ENCODE measurements at regions not wholly inside any gene's neighbourhood (a gene's known extent, or its start where the extent isn't known, plus 50 kb on each side); places are given as distances from the start of the nearest gene placed in this dataset.

DNA sequence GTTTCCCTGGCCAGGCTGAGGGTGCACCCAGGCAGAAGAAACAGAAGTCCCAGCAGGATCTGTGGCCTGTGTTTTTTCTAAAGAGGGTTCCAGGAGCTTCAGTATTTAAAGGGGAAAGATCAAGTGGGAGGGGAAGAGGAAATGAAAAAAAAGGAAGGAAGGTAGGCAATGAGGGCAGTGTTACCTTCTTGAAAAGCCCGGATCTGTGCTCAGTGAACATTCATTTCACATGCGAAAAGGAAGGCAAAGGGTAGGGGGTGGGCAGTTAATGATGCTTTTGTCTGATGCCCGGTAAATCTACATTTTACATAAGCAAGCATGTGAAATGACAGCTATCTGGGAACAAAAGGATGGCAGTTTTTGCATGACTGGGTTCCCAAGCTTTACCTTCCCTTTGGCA, 326.2 kb downstream of the UQCRFS1 start:
- Histone ChIP-seq H4K20me1 (ENCODE audit: insufficient read depth, low read length, poor library complexity, severe bottlenecking) (no peaks in the 10 kb centered on the region), H2AFZ (ENCODE audit: low read length) (no peak overlapping the region), H3K36me3 (ENCODE audit: insufficient read depth, low read length) (no peaks in the 10 kb centered on the region), H3F3A (ENCODE audit: low read depth) (no peaks in the 10 kb centered on the region), H3K9me3 (ENCODE audit: insufficient read depth, low read depth, low read length) (peaks cover 5% of the 10 kb centered on the region; the same call in 1 of the 2 replicates), H3K79me2 (ENCODE audit: insufficient read depth, low read length) (no peaks in the 10 kb centered on the region), H3K4me3 (ENCODE audit: low read length, poor library complexity, severe bottlenecking) (no peak overlapping the region), H3K27me3 (ENCODE audit: insufficient read depth, low read length, poor library complexity, severe bottlenecking) (no peaks in the 10 kb centered on the region), H3K9ac (ENCODE audit: low read depth, low read length, poor library complexity, severe bottlenecking) (no peak overlapping the region), H3K4me2 (ENCODE audit: low read depth, low read length, poor library complexity, severe bottlenecking) (no peak overlapping the region), H3K4me1 (ENCODE audit: insufficient read depth, low read length, poor library complexity, severe bottlenecking) (no peaks in the 10 kb centered on the region), H3K9me2 (replicated peaks; ENCODE audit: low read depth, low read length) (no peaks in the 10 kb centered on the region)
- TF ChIP-seq, protein P1, sequence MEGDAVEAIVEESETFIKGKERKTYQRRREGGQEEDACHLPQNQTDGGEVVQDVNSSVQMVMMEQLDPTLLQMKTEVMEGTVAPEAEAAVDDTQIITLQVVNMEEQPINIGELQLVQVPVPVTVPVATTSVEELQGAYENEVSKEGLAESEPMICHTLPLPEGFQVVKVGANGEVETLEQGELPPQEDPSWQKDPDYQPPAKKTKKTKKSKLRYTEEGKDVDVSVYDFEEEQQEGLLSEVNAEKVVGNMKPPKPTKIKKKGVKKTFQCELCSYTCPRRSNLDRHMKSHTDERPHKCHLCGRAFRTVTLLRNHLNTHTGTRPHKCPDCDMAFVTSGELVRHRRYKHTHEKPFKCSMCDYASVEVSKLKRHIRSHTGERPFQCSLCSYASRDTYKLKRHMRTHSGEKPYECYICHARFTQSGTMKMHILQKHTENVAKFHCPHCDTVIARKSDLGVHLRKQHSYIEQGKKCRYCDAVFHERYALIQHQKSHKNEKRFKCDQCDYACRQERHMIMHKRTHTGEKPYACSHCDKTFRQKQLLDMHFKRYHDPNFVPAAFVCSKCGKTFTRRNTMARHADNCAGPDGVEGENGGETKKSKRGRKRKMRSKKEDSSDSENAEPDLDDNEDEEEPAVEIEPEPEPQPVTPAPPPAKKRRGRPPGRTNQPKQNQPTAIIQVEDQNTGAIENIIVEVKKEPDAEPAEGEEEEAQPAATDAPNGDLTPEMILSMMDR (conservative IDR thresholded peaks at IDR 0.05; ENCODE audit: low read length): no peak
- TF ChIP-seq EZH2phosphoT487 (IDR thresholded peaks at IDR 0.05; ENCODE audit: borderline replicate concordance): no peak

- H4K20me1 ChIP-seq (ENCODE audit: insufficient read depth, low read length, poor library complexity, severe bottlenecking): no peaks in the 10 kb centered on the region
- no peaks in the 10 kb centered on the region for H3K9me2 ChIP-seq (replicated peaks; ENCODE audit: low read depth, low read length)
- no peaks in the 10 kb centered on the region for H3K36me3 ChIP-seq (ENCODE audit: insufficient read depth, low read length)
- no peak overlapping the region for H3K9ac ChIP-seq (ENCODE audit: low read depth, low read length, poor library complexity, severe bottlenecking)
- H3K4me1 ChIP-seq (ENCODE audit: insufficient read depth, low read length, poor library complexity, severe bottlenecking): no peaks in the 10 kb centered on the region
- H3K4me3 ChIP-seq (ENCODE audit: low read length, poor library complexity, severe bottlenecking): no peak overlapping the region
- H3K27me3 ChIP-seq (ENCODE audit: insufficient read depth, low read length, poor library complexity, severe bottlenecking): no peaks in the 10 kb centered on the region
- TF ChIP-seq EZH2phosphoT487 (IDR thresholded peaks at IDR 0.05; ENCODE audit: borderline replicate concordance): no peak
- TF ChIP-seq, protein P1 (conservative IDR thresholded peaks at IDR 0.05; ENCODE audit: low read length): no peak
- H3K9me3 ChIP-seq (ENCODE audit: insufficient read depth, low read depth, low read length): peaks cover 5% of the 10 kb centered on the region; the same call in 1 of the 2 replicates
- H3K4me2 ChIP-seq (ENCODE audit: low read depth, low read length, poor library complexity, severe bottlenecking): no peak overlapping the region
- no peaks in the 10 kb centered on the region for H3K79me2 ChIP-seq (ENCODE audit: insufficient read depth, low read length)
- H3F3A ChIP-seq (ENCODE audit: low read depth): no peaks in the 10 kb centered on the region
- H2AFZ ChIP-seq (ENCODE audit: low read length): no peak overlapping the region
Measured at GRCh38 chr19:28885965-28886364, 327.0 kb downstream of the UQCRFS1 start.

DNA sequence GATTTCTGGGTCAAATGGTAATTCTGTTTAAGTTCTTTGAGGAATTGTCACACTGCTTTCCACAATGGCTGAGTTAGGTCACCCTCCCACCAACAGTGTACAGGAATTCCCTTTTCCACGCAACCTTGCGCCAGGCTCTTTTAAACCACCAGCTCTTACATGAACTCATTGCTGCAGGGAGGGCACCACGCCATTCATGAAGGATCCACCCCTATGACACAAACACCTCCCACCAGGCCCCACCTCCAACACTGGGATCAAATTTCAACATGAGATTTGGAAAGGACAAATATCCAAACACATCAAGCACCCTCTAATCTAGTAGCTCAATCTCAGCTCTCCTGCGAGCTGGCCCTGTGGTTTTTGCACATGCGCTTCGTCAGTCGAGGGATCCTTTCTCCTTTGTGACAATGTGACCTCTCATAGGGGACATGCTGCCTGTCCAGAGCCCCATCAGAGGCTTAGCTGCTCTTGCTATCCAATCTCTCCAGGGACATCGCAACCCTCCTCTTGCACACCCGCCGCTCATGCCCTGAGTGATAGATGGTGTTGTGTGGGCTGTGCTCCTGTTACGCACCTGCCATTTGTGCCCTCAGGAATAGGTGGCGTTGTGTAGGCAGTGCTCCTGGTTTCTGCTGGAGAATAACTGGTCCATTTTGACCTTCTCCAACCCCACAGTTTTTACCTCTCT, 328.0 kb downstream of the UQCRFS1 start:
- H3K79me2 ChIP-seq (ENCODE audit: insufficient read depth, low read length): no peaks in the 10 kb centered on the region
- H3F3A ChIP-seq (ENCODE audit: low read depth): no peaks in the 10 kb centered on the region
- peaks cover 5% of the 10 kb centered on the region; the same call in 1 of the 2 replicates for H3K9me3 ChIP-seq (ENCODE audit: insufficient read depth, low read depth, low read length)
- no peaks in the 10 kb centered on the region for H3K4me1 ChIP-seq (ENCODE audit: insufficient read depth, low read length, poor library complexity, severe bottlenecking)
- H3K27me3 ChIP-seq (ENCODE audit: insufficient read depth, low read length, poor library complexity, severe bottlenecking): no peaks in the 10 kb centered on the region
- no peak overlapping the region for H2AFZ ChIP-seq (ENCODE audit: low read length)
- no peak for TF ChIP-seq EZH2phosphoT487 (IDR thresholded peaks at IDR 0.05; ENCODE audit: borderline replicate concordance)
- TF ChIP-seq, protein P1 (conservative IDR thresholded peaks at IDR 0.05; ENCODE audit: low read length): no peak
- no peak overlapping the region for H3K9ac ChIP-seq (ENCODE audit: low read depth, low read length, poor library complexity, severe bottlenecking)
- H3K9me2 ChIP-seq (replicated peaks; ENCODE audit: low read depth, low read length): no peaks in the 10 kb centered on the region
- no peak overlapping the region for H3K4me2 ChIP-seq (ENCODE audit: low read depth, low read length, poor library complexity, severe bottlenecking)
- no peaks in the 10 kb centered on the region for H3K36me3 ChIP-seq (ENCODE audit: insufficient read depth, low read length)
- no peaks in the 10 kb centered on the region for H4K20me1 ChIP-seq (ENCODE audit: insufficient read depth, low read length, poor library complexity, severe bottlenecking)
- H3K4me3 ChIP-seq (ENCODE audit: low read length, poor library complexity, severe bottlenecking): no peak overlapping the region

Measured in Loucy (cell line).